ENCODE measurements at regions not wholly inside any gene's neighbourhood (a gene's known extent, or its start where the extent isn't known, plus 50 kb on each side); places are given as distances from the start of the nearest gene placed in this dataset.
"Not testable (repeated sequence)": the region's sequence is repeated elsewhere in the genome, so short reads cannot be mapped to it uniquely, and the experiment has no call there.

DNA sequence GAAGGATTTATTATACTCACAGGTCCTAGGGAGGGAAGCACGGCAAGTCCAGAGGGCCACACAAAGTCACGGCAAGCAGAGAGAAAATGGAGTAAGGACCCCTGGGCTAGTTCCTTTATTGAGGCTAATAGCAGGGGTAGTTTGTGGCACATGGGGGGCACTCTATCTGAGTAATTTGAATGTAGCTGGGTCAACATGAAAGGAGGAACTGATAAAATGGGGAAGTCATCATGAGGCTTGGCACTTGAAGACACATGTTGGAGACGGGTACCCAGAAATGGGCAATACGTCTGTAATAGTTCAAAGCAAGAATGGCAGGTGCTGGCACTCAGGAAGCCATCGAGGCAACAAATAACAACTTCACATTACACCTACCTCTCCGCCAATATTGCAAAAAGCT lies 1136.4 kb downstream of the MRPL39 start:
- DNase-seq (ENCODE audit: low read depth, low spot score) = no peak
- H3K27ac ChIP-seq = no peak overlapping the region

DNA sequence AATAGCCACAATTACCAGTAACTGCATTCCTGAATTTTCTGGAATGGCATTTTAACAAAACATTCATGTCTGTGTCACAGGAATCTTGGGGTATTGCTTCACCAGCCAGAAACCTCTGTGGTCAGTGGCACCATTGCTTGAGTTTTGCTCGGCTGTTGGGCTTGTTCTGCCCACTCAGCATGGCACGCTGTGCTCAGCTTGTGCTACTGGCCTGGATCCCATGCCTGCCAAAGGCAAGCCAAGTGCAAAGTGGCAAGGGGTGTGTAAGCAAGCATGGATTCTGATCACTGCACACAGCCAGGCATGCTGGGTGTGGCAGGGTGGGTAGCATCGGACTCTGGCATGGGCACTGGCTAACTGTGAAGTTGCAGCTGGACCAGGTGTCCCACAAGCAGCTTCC lies 1150.9 kb downstream of the MRPL39 start:
- H3K27ac ChIP-seq = no peak overlapping the region
- DNase-seq (ENCODE audit: low read depth, low spot score) = no peak

DNA sequence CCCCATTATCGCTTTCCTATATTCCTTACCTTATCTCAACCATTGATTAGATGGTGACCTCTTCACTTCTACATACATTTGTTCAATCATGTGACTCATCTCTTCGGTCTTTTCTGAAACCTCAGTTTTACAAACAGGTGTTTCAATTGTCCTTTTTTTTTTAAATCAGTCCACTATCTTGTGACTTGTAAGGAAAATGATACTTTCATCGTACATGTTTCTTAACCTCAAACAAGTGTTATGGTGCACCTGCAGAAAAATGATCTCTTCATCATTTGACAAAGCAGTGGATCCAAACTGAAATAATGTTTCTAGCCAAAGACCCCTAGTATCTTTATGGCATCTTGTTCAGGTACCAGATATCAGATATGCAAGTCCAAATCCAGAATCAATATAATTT lies 1157.2 kb downstream of the MRPL39 start:
- H3K27ac ChIP-seq = no peak overlapping the region
- no peak for DNase-seq (ENCODE audit: low read depth, low spot score)

DNA sequence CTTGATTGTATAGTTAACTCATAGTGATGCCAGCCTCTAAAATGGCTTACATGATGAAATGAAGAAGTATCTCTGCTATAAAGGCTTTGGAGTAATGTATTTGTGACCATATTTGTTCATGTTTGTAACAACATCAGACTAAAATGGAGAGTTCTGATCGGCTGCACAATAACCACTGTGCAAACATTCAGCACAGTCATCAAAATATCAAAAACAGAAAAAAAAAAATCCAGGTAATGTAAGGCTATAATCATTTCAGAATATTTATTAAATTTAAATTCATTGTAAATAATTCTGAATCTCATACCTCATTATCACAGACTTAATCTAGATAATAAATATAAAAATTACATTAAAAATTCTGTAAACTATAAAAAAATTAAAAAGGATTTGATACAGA lies 1161.8 kb downstream of the MRPL39 start:
- DNase-seq (ENCODE audit: low read depth, low spot score) = no peak
- H3K27ac ChIP-seq = no peak overlapping the region

DNA sequence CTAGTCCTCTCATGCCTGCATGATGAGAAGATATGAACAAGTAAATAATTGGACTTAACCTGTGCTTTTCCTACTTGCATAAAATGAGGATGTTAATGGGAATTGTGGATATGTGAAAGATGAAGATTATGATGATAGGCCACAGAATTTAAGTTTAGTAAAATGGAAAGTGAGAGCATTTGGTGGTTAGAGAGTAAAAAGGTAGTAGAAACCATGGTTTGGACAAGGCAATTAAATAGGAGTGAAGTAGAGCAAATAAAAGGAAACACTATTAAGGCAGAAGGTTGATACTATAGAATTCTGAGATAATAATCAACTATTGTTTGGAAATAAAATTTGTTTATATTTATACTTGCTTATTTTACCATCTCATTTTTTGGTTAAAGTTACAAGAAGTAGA lies 1162.5 kb downstream of the MRPL39 start:
- no peak overlapping the region for H3K27ac ChIP-seq
- no peak for DNase-seq (ENCODE audit: low read depth, low spot score)

DNA sequence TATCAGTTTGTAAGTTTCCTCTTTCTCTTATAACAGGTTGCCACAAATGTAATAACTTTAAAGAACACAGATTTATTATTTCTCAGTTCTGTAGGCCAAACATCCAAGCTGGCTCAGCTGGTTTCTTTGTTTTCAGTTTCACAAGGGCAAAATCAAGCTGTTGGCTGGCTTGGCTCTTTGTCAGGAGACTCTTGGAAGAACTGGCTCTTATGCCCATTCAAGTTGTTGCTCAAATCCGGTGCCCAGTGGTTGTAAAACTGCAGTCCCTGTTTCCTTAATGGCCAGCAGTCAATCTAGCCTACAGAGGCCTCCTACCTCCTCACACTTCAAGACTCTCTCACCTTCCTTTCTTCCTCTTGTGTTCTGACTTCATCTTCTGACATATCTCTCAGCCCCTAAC lies 1171.0 kb downstream of the MRPL39 start:
- H3K27ac ChIP-seq = no peak overlapping the region
- DNase-seq (ENCODE audit: low read depth, low spot score) = no peak

DNA sequence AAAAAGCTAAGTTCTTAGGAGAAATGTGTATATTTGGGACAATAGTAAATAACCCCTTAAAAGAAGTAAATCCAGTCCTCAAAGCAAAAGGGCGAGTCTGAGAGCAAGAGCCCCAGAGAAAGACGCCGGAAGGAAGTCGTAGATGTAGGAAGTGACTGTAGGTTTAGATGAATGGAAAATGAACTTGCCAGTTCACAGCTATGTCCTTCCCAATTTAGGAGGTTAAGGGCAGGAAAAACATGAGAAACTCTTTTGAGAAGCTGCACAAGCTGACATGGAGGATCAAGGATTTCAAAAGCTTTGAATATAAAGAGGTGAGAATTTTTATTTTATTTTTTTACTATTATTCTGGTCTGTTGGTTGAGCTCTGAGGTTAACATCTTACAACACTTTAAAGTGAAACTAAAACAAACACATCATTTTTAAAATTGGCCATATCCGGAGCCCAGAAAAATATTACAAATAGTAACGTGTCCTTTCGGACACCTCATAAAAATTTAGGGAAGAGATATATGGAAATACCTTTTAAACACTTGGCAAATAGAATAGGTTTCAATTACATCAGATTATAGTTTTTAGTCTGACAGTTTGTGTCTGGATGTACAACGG lies 1178.6 kb downstream of the MRPL39 start:
- DNase-seq (ENCODE audit: low read depth, low spot score) = no peak
- no peak overlapping the region for H3K27ac ChIP-seq

DNA sequence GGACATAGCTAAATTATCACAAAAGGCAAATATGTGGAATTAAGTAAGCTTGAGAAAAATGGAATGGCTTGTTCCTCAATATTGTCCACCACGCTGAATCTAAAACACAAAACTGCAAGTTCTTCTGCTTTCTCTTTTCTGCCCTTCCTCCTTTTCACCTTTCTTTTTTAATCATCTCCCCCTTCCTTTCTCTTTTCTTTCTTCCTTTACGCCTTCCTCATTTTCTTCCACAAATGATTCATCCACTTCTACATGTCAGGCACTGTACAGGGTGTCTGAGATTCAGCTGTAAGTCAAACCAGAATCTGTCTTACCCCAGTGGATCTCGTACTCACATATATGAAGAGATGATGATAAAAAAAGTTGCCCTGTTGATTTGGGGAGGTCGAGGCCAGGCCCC lies 1182.5 kb downstream of the MRPL39 start:
- no peak overlapping the region for H3K27ac ChIP-seq
- no peak for DNase-seq (ENCODE audit: low read depth, low spot score)

DNA sequence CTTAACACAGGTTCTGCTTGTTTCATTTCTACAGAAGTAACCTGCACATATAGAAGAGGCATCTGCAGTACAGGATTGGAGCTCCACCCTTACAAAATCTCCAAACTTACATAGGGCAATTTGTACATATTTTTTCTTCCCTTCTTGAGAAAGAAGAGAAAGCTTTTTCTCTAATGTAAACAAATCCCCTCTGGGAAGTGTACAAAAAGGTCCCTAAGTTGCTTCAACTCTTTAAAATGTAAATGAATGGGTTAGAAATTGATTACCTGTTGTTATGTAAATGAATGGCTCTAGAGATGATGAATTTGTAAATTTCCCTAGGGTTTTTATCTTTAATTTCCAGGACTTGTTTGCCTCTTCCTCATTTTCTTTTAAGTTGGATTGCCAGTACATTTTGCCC lies 1183.7 kb downstream of the MRPL39 start:
- H3K27ac ChIP-seq = no peak overlapping the region
- no peak for DNase-seq (ENCODE audit: low read depth, low spot score)

DNA sequence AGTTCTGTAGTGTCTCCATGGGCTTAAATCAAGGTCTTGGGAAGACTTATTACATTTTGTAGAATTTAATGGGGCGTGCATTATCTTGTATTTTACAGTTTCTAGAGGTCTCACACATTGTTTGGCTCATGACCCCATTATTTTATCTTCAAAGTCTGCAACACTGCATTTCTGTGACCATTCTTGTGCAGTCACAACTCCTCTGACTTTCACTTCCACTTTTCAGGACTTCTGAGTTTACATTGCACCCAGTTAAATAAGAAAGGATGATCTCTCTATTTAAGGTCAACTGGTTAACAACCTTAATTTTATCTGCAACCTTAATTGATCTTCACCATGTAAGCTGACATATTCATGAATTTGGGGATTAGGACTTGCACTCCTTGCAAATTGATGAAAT lies 1186.6 kb downstream of the MRPL39 start:
- H3K27ac ChIP-seq = no peak overlapping the region
- DNase-seq (ENCODE audit: low read depth, low spot score) = no peak

DNA sequence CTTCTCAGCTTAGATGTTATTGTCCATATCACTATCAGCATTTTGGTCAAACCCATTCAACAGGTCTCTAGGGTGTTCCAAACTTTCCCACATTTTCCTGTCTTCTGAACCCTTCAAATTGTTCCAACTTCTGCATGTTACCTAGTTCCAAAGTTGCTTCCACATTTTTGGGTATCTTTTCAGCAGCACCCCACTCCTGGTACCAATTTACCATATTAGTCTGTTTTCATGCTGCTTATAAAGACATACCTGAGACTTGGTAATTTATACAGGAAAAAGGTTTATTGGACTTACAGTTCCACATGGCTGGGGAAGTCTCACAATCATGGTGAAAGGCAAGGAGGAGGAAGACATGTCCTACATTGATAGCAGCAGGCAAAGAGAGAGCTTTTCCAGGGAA lies 1187.6 kb downstream of the MRPL39 start:
- not testable (repeated sequence) for DNase-seq (ENCODE audit: low read depth, low spot score); H3K27ac ChIP-seq

DNA sequence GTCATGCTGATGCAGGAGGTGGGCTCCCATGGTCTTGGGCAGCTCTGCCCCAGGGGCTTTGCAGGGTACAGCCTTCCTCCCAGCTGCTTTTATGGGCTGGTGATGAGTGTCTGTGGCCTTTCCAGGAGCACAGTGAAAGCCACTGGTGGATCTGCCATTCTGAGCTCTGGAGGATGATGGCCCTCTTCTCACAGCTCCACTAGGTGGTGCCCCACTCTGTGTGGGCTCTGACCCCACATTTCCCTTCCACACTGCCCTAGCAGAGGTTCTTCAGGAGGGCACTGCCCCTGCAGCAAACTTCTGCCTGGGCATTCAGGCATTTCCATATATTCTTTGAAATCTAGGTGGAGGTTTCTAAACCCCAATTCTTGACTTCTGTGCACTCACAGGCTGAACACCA lies 1188.6 kb downstream of the MRPL39 start:
- no peak overlapping the region for H3K27ac ChIP-seq
- no peak for DNase-seq (ENCODE audit: low read depth, low spot score)

DNA sequence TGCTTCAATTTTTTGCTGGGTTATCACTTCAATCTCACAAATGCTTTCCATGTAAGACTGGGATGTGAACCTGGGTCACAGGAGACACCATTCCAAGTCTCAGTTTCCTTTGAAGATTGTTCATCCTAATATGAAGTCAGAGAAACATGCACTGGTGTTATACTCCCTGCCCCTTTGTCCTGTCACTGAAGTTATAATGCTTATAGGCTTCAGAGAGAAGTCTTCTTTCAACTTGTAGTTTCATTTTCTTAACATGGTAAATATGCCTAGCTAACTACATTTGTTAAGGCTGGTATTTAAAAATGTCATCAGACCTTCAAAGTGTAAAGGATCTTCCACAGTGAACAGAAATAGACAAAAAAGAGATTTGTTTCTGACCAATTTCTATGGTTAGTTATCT lies 1195.9 kb downstream of the MRPL39 start:
- no peak overlapping the region for H3K27ac ChIP-seq
- no peak for DNase-seq (ENCODE audit: low read depth, low spot score)

DNA sequence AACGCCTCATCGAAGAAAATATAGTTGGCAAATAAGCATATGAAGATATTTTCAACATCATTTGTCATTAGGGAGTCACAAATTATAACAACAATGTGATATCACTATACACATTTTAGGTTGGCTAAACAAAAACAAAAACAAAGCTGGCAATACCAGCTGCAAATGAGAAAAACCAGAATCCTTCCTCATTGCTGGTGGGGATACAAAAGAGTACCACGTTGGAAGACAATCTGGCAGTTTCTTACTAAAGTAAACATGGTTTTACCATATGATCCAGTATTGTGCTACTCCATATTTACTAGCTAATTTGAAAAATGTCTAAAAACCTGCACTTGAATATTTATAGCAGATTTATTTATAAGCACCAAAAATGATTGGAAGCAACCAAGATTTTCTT lies 1204.1 kb downstream of the MRPL39 start:
- no peak for DNase-seq (ENCODE audit: low read depth, low spot score)
- no peak overlapping the region for H3K27ac ChIP-seq

DNA sequence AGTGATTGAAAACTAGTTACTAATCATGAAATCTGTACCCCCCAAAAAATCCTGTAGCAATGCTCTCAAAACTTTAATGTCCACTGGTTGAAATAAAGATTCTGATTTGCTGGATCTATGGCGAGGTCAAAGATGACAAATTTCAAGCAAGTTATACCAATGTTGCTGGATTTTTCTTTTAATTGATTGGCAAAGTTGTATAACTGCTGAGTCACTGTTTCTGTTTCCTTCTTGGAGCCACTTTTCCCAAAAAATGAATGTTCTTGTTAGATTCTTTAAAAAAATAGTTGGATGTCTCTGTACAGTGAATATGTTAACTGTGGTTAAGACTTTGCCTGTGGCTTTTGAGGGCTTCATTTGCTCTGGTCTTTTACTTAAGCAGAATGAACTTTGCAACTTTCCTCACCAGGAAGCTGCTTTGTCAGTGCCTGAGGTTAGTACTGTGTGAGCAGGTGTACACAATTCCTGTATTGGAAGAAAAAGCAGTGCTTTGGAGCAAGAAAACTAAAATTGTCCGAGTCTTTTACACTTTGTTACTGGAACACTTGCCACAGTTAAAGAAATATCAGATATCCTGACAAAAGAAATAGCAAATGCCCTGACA lies 1211.9 kb downstream of the MRPL39 start:
- H3K27ac ChIP-seq = no peak overlapping the region
- DNase-seq (ENCODE audit: low read depth, low spot score) = no peak

DNA sequence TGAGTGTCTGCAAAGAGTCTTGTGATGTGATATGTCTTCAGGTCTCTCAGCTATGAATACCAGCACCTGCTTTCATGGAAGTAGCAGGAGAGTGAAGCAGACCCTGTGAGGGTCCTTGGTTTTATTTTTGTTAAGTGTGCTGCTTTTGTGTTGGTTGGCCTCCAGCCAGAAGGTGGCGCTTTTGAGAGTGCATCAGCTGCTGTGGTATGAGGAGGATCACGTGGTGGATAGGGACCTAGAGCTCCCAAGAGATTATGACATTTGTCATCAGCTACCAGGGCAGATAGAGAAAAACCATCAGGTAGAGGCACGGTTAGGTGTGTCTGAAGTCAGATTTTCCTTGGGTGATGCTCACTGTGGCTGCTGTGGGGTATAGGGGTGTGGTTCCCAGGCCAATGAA lies 1232.1 kb downstream of the MRPL39 start:
- DNase-seq (ENCODE audit: low read depth, low spot score) = no peak

DNA sequence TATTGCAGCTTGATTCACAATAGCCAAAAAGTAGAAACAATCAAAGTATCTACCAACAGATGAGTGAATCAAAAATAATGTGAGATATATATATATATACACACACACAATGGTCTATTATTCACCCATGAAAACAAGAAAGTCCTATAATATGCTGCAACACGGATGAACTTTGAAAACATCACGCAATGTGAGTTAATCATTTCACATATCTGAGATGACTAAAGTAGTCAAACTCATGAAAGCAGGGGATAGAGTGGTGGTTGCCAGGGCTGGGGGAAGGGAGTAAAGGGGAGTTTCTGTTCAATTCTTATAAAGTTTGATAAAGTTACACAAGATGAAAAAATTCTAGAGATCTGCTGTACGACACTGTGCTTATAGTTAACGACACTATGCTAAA lies 1234.8 kb downstream of the MRPL39 start:
- no peak overlapping the region for H3K27ac ChIP-seq
- no peak for DNase-seq (ENCODE audit: low read depth, low spot score)

More for the DNA sequence above, 1232.1 kb downstream of the MRPL39 start:
- H3K27ac ChIP-seq = no peak overlapping the region

DNA sequence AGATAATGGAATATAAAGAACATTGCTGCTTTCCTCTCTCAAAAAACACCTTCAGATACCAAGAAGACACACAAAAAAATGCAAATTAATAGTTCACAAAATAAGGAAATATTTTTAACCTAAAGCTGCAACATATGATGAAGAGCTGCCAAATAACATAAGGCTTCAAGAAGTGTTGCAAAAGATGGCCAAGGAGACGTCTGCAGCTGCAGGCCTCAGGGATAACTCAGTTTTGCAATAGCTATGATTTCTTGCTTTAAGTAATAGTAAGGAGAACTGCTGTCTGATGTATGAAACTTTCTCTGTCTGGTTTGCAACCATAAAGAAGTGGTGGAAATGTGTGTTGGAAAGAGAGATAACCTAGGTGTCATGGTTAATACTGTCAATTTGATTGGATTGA lies 1237.5 kb downstream of the MRPL39 start:
- H3K27ac ChIP-seq = no peak overlapping the region
- no peak for DNase-seq (ENCODE audit: low read depth, low spot score)

DNA sequence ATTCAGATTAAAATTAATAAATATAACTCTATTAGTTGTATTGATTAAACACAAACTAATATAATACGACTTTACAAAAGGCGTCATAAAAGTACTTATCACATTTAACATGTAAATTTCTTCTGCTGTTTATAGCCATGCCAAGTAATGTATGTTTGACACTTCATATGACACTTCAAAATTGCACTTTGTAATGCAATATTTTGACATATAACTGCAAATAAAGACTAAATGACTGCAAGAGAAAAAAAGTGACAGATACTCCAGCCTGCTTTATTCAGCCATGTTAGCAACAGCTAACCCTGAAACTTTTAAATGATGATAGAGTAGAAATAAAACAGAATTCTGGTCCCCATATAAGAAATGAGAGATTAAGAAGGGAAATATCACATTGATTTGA lies 1238.0 kb downstream of the MRPL39 start:
- H3K27ac ChIP-seq = no peak overlapping the region
- no peak for DNase-seq (ENCODE audit: low read depth, low spot score)

DNA sequence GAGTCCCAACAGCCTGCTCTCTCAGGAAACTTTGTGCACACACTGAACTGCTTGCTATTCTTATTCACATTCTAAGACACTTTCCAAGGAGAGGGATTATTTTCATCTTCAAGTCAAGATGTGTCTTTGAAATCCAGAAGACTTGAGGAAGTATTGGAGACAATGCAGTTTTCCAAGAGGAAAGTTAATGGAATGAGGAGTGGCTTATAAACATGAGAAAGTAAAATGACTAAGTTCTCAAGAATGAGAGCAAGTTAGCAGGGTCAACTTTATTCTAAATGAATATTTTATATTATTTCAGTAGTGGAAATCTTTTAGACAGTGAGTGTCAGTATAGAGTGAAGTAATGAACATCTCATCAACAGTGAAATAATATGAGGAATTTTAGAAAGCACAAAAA lies 1239.3 kb downstream of the MRPL39 start:
- no peak overlapping the region for H3K27ac ChIP-seq
- no peak for DNase-seq (ENCODE audit: low read depth, low spot score)

DNA sequence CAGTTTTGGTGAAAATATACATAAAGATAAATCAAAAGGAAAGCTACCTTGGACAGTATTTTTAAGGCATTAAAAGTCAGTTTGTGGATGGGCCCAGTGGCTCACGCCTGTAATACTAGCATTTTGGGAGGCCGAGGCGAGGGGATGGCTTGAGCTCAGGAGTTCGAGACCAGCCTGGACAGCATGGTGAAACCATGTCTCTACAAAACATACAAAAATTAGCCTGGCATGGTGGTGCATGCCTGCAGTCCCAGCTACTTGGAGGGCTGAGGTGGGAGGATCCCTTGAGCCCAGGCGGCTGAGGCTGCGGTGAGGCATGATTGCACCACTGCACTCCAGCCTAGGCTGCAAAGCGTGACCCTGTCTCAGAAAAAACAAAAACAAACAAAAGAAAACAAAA lies 1253.8 kb downstream of the MRPL39 start:
- no peak overlapping the region for H3K27ac ChIP-seq
- DNase-seq (ENCODE audit: low read depth, low spot score) = no peak

DNA sequence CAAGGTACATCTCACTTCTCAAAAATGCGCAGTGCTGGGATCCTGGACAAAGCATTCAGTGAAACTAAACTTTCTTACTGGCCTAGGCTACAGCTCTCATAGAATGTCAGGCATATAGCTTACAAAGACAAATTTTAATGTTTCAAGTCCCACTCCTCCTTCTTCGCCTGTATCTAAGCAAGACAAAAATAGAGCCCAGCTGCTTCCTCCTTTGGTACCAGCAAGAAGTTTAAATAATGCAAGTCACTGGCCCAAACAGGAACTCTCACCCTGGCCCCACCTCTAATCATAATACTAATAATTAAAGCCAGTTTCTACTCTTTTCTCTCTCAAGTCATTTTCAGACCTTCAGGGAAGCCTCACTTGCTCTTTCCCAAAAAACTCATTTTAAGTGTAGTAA lies 1267.9 kb downstream of the MRPL39 start:
- no peak overlapping the region for H3K27ac ChIP-seq
- DNase-seq (ENCODE audit: low read depth, low spot score) = no peak

DNA sequence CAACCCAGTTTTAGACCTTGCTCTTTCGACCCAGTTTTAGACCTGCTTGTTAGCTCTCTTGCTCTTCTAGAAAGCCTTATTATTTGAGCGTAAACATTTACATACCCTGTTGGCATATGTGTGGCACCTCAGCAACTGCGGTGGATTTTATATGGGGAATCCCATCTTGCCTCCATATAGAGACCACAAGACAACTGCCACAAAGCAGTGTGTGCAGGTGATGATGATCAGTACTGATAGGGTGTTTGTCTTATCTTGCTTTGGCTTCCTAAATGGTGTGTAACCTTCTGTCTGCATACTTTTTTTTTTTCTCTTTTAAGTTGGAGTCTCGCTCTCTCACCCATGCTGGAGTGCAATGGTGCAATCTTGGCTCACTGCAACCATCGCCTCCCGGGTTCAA lies 1270.8 kb downstream of the MRPL39 start:
- no peak overlapping the region for H3K27ac ChIP-seq
- no peak for DNase-seq (ENCODE audit: low read depth, low spot score)

Data from epithelial cell of prostate (primary cell).